Neural cell (in vitro differentiated cells): ENCODE measurements at regions not wholly inside any gene's neighbourhood (a gene's known extent, or its start where the extent isn't known, plus 50 kb on each side); places are given as distances from the start of the nearest gene placed in this dataset.

Source experiments
- H2AFZ ChIP-seq: fragments of 200-600, 300-800 bp; sonication (generic), shearing (Covaris generic); 2 replicates; pipeline ENCODE4 v1.6.0; 2014; ENCODE audit warnings: low read depth, mild to moderate bottlenecking, antibody characterized with exemption, low read length, moderate library complexity
- H3F3A ChIP-seq: fragments of 200-600 bp; shearing (Covaris generic); 2 replicates; pipeline ENCODE4 v1.6.1; 2016; ENCODE audit warnings: mild to moderate bottlenecking, moderate library complexity, mixed read lengths, antibody characterized with exemption, low read length; ENCODE audit not compliant: insufficient read depth, poor library complexity, severe bottlenecking
- H3K27ac ChIP-seq: fragments of 200-600, 300-800 bp; sonication (generic), shearing (Covaris generic); 2 replicates; pipeline ENCODE4 v1.5.1; 2014; ENCODE audit warnings: mild to moderate bottlenecking, low read length, moderate library complexity
- H3K27me3 ChIP-seq: fragments of 300-800, 200-600 bp; sonication (generic), shearing (Covaris generic); 2 replicates; pipeline ENCODE4 v1.6.0; 2014; ENCODE audit warnings: mild to moderate bottlenecking, low read depth, low read length, moderate library complexity; ENCODE audit not compliant: insufficient read depth
- H3K36me3 ChIP-seq: fragments of 300-800, 200-600 bp; sonication (generic), shearing (Covaris generic); 2 replicates; pipeline ENCODE4 v1.5.1; 2014; ENCODE audit warnings: mild to moderate bottlenecking, antibody characterized with exemption, low read length, moderate library complexity; ENCODE audit not compliant: insufficient read depth
- H3K4me2 ChIP-seq: fragments of 300-800, 200-600 bp; sonication (generic), shearing (Covaris generic); 2 replicates; pipeline ENCODE4 v1.6.0; 2014; ENCODE audit warnings: mild to moderate bottlenecking, low read length
- H3K4me3 ChIP-seq: fragments of 300-800, 200-600 bp; sonication (generic), shearing (Covaris generic); 2 replicates; pipeline ENCODE4 v1.5.1; 2014; ENCODE audit warnings: mild to moderate bottlenecking, low read length, moderate library complexity
- H3K79me2 ChIP-seq: fragments of 200-600 bp; shearing (Covaris generic); replicated peaks from 2 replicates; pipeline ENCODE4 v1.6.0; 2014; ENCODE audit warnings: mild to moderate bottlenecking, low read length, moderate library complexity; ENCODE audit not compliant: insufficient read depth
- H3K9ac ChIP-seq: fragments of 300-800, 200-600 bp; sonication (generic), shearing (Covaris generic); 2 replicates; pipeline ENCODE4 v1.6.1; 2016; ENCODE audit warnings: mild to moderate bottlenecking, low read length, mixed read lengths
- H3K9me2 ChIP-seq: fragments of 200-600 bp; shearing (Covaris generic); 2 replicates; pipeline ENCODE4 v1.6.1; 2016; ENCODE audit warnings: mild to moderate bottlenecking, low read length, mixed read lengths; ENCODE audit not compliant: insufficient read depth
- H3K9me3 ChIP-seq: fragments of 200-600, 300-800 bp; sonication (generic), shearing (Covaris generic); 2 replicates; pipeline ENCODE4 v1.6.1; 2016; ENCODE audit warnings: mild to moderate bottlenecking, mixed run types, low read length, moderate library complexity, mixed read lengths
- H4K20me1 ChIP-seq: fragments of 200-600 bp; shearing (Covaris generic); 2 replicates; pipeline ENCODE4 v1.6.1; 2016; ENCODE audit warnings: mild to moderate bottlenecking, mixed run types; ENCODE audit not compliant: insufficient read depth
- EP300 ChIP-seq: fragments of 450-650 bp; conservative IDR thresholded peaks from 2 replicates; pipeline ENCODE4 v1.6.1; 2014; ENCODE audit warnings: antibody characterized with exemption, mild to moderate bottlenecking, moderate library complexity; ENCODE audit not compliant: poor library complexity, severe bottlenecking
- EZH2 ChIP-seq: fragments of 200-600, 300-800 bp; shearing (Covaris generic), sonication (generic); IDR thresholded peaks from 2 replicates; pipeline ENCODE4 v1.6.1; 2014; ENCODE audit warnings: antibody characterized with exemption, low read length, borderline replicate concordance, mild to moderate bottlenecking; ENCODE audit not compliant: insufficient read depth, poor library complexity, severe bottlenecking
- MXI1 ChIP-seq: fragments of 450-650 bp; conservative IDR thresholded peaks from 2 replicates; pipeline ENCODE4 v1.6.1; 2014; ENCODE audit warnings: antibody characterized with exemption, mild to moderate bottlenecking; ENCODE audit not compliant: poor library complexity, severe bottlenecking
- POLR2AphosphoS5 ChIP-seq: IDR thresholded peaks from 2 replicates; pipeline ENCODE4 v1.6.1; 2012
- RAD21 ChIP-seq: fragments of 450-650 bp; conservative IDR thresholded peaks from 2 replicates; pipeline ENCODE4 v1.6.1; 2014; ENCODE audit warnings: antibody characterized with exemption, mild to moderate bottlenecking, moderate library complexity
- SMC3 ChIP-seq: fragments of 450-650 bp; conservative IDR thresholded peaks from 2 replicates; pipeline ENCODE4 v1.6.1; 2014; ENCODE audit warnings: antibody characterized with exemption, mild to moderate bottlenecking, moderate library complexity; ENCODE audit not compliant: poor library complexity
- TAF1 ChIP-seq: IDR thresholded peaks from 2 replicates; pipeline ENCODE4 v1.6.1; 2012; ENCODE audit warnings: low read depth
- TF ChIP-seq, protein P1 (sequence below): IDR thresholded peaks from 2 replicates; pipeline ENCODE4 v1.6.1; 2012; ENCODE audit warnings: borderline replicate concordance
- TF ChIP-seq, protein P2 (sequence below): fragments of 450-650 bp; IDR thresholded peaks from 2 replicates; pipeline ENCODE4 v1.5.1; 2014; ENCODE audit warnings: antibody characterized with exemption, mild to moderate bottlenecking, moderate library complexity; ENCODE audit not compliant: poor library complexity, severe bottlenecking

DNA sequence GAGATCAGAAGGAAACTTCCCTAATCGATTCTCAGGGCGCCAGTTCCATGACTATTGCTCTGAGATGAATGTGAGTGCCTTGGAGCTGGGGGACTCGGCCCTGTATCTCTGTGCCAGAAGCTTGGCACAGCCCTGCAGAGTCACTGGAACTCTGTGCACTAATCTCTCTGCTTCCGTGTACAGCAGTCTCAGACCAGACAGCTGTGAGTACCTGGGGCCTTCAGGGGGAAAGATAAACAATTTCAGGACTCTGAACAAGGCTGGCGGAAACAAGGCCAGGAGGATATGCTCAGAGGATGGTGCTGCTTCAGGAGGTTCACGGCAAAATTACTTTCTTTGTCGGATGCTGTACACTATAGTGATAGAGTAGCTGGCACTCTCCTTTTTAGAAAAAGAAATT is 131.7 kb upstream of the PRSS58 start:
- no peak overlapping the region for H3K4me2 ChIP-seq
- TF ChIP-seq SMC3: no peak
- TF ChIP-seq, protein P1, sequence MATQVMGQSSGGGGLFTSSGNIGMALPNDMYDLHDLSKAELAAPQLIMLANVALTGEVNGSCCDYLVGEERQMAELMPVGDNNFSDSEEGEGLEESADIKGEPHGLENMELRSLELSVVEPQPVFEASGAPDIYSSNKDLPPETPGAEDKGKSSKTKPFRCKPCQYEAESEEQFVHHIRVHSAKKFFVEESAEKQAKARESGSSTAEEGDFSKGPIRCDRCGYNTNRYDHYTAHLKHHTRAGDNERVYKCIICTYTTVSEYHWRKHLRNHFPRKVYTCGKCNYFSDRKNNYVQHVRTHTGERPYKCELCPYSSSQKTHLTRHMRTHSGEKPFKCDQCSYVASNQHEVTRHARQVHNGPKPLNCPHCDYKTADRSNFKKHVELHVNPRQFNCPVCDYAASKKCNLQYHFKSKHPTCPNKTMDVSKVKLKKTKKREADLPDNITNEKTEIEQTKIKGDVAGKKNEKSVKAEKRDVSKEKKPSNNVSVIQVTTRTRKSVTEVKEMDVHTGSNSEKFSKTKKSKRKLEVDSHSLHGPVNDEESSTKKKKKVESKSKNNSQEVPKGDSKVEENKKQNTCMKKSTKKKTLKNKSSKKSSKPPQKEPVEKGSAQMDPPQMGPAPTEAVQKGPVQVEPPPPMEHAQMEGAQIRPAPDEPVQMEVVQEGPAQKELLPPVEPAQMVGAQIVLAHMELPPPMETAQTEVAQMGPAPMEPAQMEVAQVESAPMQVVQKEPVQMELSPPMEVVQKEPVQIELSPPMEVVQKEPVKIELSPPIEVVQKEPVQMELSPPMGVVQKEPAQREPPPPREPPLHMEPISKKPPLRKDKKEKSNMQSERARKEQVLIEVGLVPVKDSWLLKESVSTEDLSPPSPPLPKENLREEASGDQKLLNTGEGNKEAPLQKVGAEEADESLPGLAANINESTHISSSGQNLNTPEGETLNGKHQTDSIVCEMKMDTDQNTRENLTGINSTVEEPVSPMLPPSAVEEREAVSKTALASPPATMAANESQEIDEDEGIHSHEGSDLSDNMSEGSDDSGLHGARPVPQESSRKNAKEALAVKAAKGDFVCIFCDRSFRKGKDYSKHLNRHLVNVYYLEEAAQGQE: no peak
- no peak for TF ChIP-seq EP300
- TF ChIP-seq POLR2AphosphoS5: no peak
- no peak for TF ChIP-seq TAF1
- no peak for TF ChIP-seq MXI1
- no peak for TF ChIP-seq EZH2
- TF ChIP-seq, protein P2, sequence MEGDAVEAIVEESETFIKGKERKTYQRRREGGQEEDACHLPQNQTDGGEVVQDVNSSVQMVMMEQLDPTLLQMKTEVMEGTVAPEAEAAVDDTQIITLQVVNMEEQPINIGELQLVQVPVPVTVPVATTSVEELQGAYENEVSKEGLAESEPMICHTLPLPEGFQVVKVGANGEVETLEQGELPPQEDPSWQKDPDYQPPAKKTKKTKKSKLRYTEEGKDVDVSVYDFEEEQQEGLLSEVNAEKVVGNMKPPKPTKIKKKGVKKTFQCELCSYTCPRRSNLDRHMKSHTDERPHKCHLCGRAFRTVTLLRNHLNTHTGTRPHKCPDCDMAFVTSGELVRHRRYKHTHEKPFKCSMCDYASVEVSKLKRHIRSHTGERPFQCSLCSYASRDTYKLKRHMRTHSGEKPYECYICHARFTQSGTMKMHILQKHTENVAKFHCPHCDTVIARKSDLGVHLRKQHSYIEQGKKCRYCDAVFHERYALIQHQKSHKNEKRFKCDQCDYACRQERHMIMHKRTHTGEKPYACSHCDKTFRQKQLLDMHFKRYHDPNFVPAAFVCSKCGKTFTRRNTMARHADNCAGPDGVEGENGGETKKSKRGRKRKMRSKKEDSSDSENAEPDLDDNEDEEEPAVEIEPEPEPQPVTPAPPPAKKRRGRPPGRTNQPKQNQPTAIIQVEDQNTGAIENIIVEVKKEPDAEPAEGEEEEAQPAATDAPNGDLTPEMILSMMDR: no peak
- TF ChIP-seq RAD21: no peak

GRCh38 chr7:142385491-142386340 is 127.9 kb upstream of the PRSS58 start:
- Histone ChIP-seq H3K27ac (no peak overlapping the region), H3K27me3 (no peaks in the 10 kb centered on the region)

More for the DNA sequence above, 131.7 kb upstream of the PRSS58 start:
- H3F3A ChIP-seq: no peaks in the 10 kb centered on the region
- H3K27me3 ChIP-seq: no peaks in the 10 kb centered on the region
- H3K36me3 ChIP-seq: no peaks in the 10 kb centered on the region
- H3K4me3 ChIP-seq: no peak overlapping the region
- no peak overlapping the region for H2AFZ ChIP-seq
- H4K20me1 ChIP-seq: no peaks in the 10 kb centered on the region
- H3K9me2 ChIP-seq: no peaks in the 10 kb centered on the region
- H3K9me3 ChIP-seq: no peaks in the 10 kb centered on the region
- no peak overlapping the region for H3K27ac ChIP-seq
- H3K79me2 ChIP-seq: no peaks in the 10 kb centered on the region
- H3K9ac ChIP-seq: no peak overlapping the region

More at GRCh38 chr7:142385491-142386340, 127.9 kb upstream of the PRSS58 start:
- no peak overlapping the region for H3K4me3 ChIP-seq
- no peak overlapping the region for H3K4me2 ChIP-seq
- no peak overlapping the region for H3K9ac ChIP-seq
- no peak overlapping the region for H2AFZ ChIP-seq
- H3K9me3 ChIP-seq: no peaks in the 10 kb centered on the region
- no peak for TF ChIP-seq SMC3
- TF ChIP-seq, protein P2: peak; percentile 54
- no peak for TF ChIP-seq MXI1
- TF ChIP-seq TAF1: no peak
- TF ChIP-seq, protein P1: no peak
- no peak for TF ChIP-seq POLR2AphosphoS5
- TF ChIP-seq RAD21: no peak
- no peak for TF ChIP-seq EP300
- no peak for TF ChIP-seq EZH2
- no peaks in the 10 kb centered on the region for H3F3A ChIP-seq
- H3K9me2 ChIP-seq: no peaks in the 10 kb centered on the region
- H3K79me2 ChIP-seq: no peaks in the 10 kb centered on the region
- H4K20me1 ChIP-seq: no peaks in the 10 kb centered on the region
- no peaks in the 10 kb centered on the region for H3K36me3 ChIP-seq
